HepG2 (cell line): ENCODE measurements at regions not wholly inside any gene's neighbourhood (a gene's known extent, or its start where the extent isn't known, plus 50 kb on each side); places are given as distances from the start of the nearest gene placed in this dataset.

ENCODE experiments used
- ATAC-seq: fragments of 200-7000 bp; cut with Tn5 transposase; 3 replicates; pipeline ENCODE4 v1.9.1; 2020; ENCODE audit warnings: mild to moderate bottlenecking, moderate library complexity
- BruUV-seq: library from RNA; stranded (reverse); fragments of 400-500 nt; replicated peaks from 2 replicates; lab custom pipeline; 2021; lab: Mats Ljungman, UMichigan
- CTCF ChIA-PET: fragments of 300-600 bp; formaldehyde crosslinking; extraction: SDS; loops from one replicate; lab custom pipeline; 2021; ENCODE audit warnings: low total read pairs, inconsistent platforms, low intra/inter-chr PET ratio; lab: Yijun Ruan, JAX
- POLR2A ChIA-PET: fragments of 350-600 bp; sonication (Branson Sonifier 250); formaldehyde crosslinking; loops from one replicate; lab custom pipeline; 2020; ENCODE audit warnings: antibody characterized with exemption, inconsistent platforms; lab: Yijun Ruan, JAX
- DNase-seq: peaks from one replicate; pipeline ENCODE4 v3.0.0-alpha.2; 2015; ENCODE audit warnings: low spot score
- FAIRE-seq: peaks from 3 replicates; lab custom pipeline; 2011; peaks lifted over from hg19 to GRCh38; lab: Jason Lieb, UNC
- H2AFZ ChIP-seq: one replicate; pipeline ENCODE4 v1.6.1; 2011; ENCODE audit warnings: low read length, inconsistent platforms
- H3K27ac ChIP-seq: fragments of 300-600 bp; 3 replicates; pipeline ENCODE4 v1.8.0; 2011; ENCODE audit warnings: mixed run types, mild to moderate bottlenecking, mixed read lengths, low read length, inconsistent platforms; ENCODE audit not compliant: insufficient read depth; ENCODE audit errors: extremely low read length
- H3K27me3 ChIP-seq, 2 experiments: fragments of 200-600 bp in 1 of 2; 2 replicates in 1 of 2; 3 replicates in 1 of 2; pipeline versions ENCODE4 v1.6.0 to v1.8.0; 2011; ENCODE audit warnings: low read length in 2 of 2, mild to moderate bottlenecking in 2 of 2, moderate library complexity in 2 of 2, inconsistent platforms in 1 of 2; ENCODE audit not compliant: insufficient read depth in 2 of 2, control insufficient read depth in 1 of 2
- H3K36me3 ChIP-seq, 2 experiments: fragments of 200-600 bp in 1 of 2; replicated peaks in 1 of 2; 2 replicates in 1 of 2; 3 replicates in 1 of 2; pipeline versions ENCODE4 v1.5.1 to v1.8.0; 2011; ENCODE audit warnings: low read length in 2 of 2, inconsistent platforms in 1 of 2; ENCODE audit not compliant: insufficient read depth in 2 of 2, control insufficient read depth in 1 of 2
- H3K4me1 ChIP-seq: 2 replicates; pipeline ENCODE4 v1.5.1; 2012; ENCODE audit warnings: low read length, inconsistent platforms; ENCODE audit not compliant: insufficient read depth
- H3K4me2 ChIP-seq: 2 replicates; pipeline ENCODE4 v1.6.0; 2011; ENCODE audit warnings: low read depth, low read length, inconsistent platforms
- H3K4me3 ChIP-seq, 3 experiments: fragments of 200-600 bp in 1 of 3; sonication (generic), shearing (Covaris generic) in 1 of 3; replicated peaks in 1 of 3; 2 replicates each; pipeline ENCODE4 v1.5.1; 2011 to 2016; ENCODE audit warnings: low read length in 3 of 3, inconsistent platforms in 2 of 3, low read depth in 2 of 3, mild to moderate bottlenecking in 2 of 3, control low read depth in 1 of 3, mixed read lengths in 1 of 3; ENCODE audit not compliant: insufficient read depth in 1 of 3
- H3K79me2 ChIP-seq: one replicate; pipeline ENCODE4 v1.6.1; 2011; ENCODE audit warnings: low read length, inconsistent platforms; ENCODE audit not compliant: insufficient read depth
- H3K9ac ChIP-seq: 2 replicates; pipeline ENCODE4 v1.6.0; 2011; ENCODE audit warnings: mild to moderate bottlenecking, low read depth, low read length, inconsistent platforms; ENCODE audit not compliant: insufficient read depth
- H3K9me3 ChIP-seq: 2 replicates; pipeline ENCODE4 v1.5.1; 2012; ENCODE audit warnings: mild to moderate bottlenecking, low read length
- H4K20me1 ChIP-seq: 2 replicates; pipeline ENCODE4 v1.6.0; 2011; ENCODE audit warnings: inconsistent platforms, mild to moderate bottlenecking, low read length, moderate library complexity; ENCODE audit not compliant: insufficient read depth
- IKZF1 ChIP-seq: fragments of 450-650 bp; IDR thresholded peaks from 2 replicates; pipeline ENCODE4 v1.7.1; 2016
- MED8 ChIP-seq: sonication (generic); formaldehyde crosslinking; IDR thresholded peaks from 2 replicates; pipeline ENCODE4 v1.8.1; 2023; ENCODE audit warnings: mild to moderate bottlenecking, missing genetic modification reagents; ENCODE audit not compliant: insufficient replicate concordance
- MTF2 ChIP-seq: sonication (generic); formaldehyde crosslinking; IDR thresholded peaks from 2 replicates; pipeline ENCODE4 v1.5.0; 2020; ENCODE audit warnings: missing genetic modification reagents, borderline replicate concordance
- SNRNP70 ChIP-seq: fragments of 200-400 bp; formaldehyde crosslinking; IDR thresholded peaks from 2 replicates; pipeline ENCODE4 v1.6.1; 2017; ENCODE audit warnings: mild to moderate bottlenecking, low read depth, low read length, moderate library complexity
- ZFP36L1 ChIP-seq: sonication (generic); formaldehyde crosslinking; IDR thresholded peaks from 2 replicates; pipeline ENCODE4 v1.8.0; 2022; ENCODE audit warnings: mild to moderate bottlenecking, missing genetic modification reagents, moderate library complexity
- ZMYM4 ChIP-seq: sonication (generic); formaldehyde crosslinking; IDR thresholded peaks from 2 replicates; pipeline ENCODE4 v1.8.1; 2023; ENCODE audit warnings: mild to moderate bottlenecking, missing genetic modification reagents
- ZNF746 ChIP-seq: sonication (generic); formaldehyde crosslinking; IDR thresholded peaks from 2 replicates; pipeline ENCODE4 v1.8.0; 2022; ENCODE audit warnings: mild to moderate bottlenecking, missing genetic modification reagents
- WGBS: methylation state at CpG from one replicate; pipeline ENCODE4 v1.1.6; 2017; ENCODE audit warnings: low lambda C conversion rate; 5-methylcytosine and 5-hydroxymethylcytosine counted together
- in situ Hi-C: cut with HindIII; loops from 2 replicates; pipeline ENCODE4 v1.10.0; 2017; ENCODE audit warnings: low pct_unique_long_range_greater_than_20kb; ENCODE audit not compliant: extremely low pct_ligation_motif_present
- intact Hi-C: fragments of 100-400 bp; cut with micrococcal nuclease; formaldehyde crosslinking; loops from one replicate; pipeline ENCODE4 v1.10.0; 2022; ENCODE audit not compliant: unreplicated experiment
- TF ChIP-seq, protein P1 (sequence below): IDR thresholded peaks from 2 replicates; pipeline ENCODE4 v1.6.1; 2018; ENCODE audit warnings: missing genetic modification reagents, mild to moderate bottlenecking, missing compliant biosample characterization
- TF ChIP-seq, protein P2 (sequence below): sonication (generic); formaldehyde crosslinking; IDR thresholded peaks from 2 replicates; pipeline ENCODE4 v1.5.0; 2020; ENCODE audit warnings: mild to moderate bottlenecking, missing genetic modification reagents
- TF ChIP-seq, protein P3 (sequence below): IDR thresholded peaks from 2 replicates; pipeline ENCODE4 v1.6.1; 2016; ENCODE audit warnings: missing biosample characterization, missing genetic modification reagents, low read depth
- TF ChIP-seq, protein P4 (sequence below): IDR thresholded peaks from 2 replicates; pipeline ENCODE4 v1.6.1; 2012; ENCODE audit warnings: inconsistent platforms
- TF ChIP-seq, protein P5 (sequence below): sonication (generic); formaldehyde crosslinking; IDR thresholded peaks from 2 replicates; pipeline ENCODE4 v1.4.0; 2020; ENCODE audit warnings: missing genetic modification reagents
- TF ChIP-seq, protein P6 (sequence below): sonication (generic); formaldehyde crosslinking; IDR thresholded peaks from 2 replicates; pipeline ENCODE4 v1.4.0; 2020; ENCODE audit warnings: missing genetic modification reagents, mild to moderate bottlenecking, borderline replicate concordance

DNA sequence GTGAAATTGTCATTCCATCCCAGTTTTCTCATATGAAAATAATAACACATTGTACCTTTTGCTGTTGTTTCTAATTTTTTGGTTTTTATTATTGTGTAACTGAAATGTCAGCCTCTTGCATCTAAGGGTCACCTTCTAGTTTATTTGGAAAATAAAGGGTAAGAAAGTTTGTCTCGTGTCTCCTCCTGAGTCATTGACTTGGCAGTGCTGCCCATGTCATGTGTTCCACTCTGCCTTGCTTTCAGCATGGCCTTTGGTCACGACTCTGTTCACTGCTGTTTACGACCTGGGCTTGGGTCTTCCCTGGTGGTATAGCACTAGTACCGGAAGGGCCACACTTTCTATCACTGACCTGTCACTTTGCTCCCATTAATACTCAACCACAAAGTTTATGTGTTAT, 171.4 kb upstream of the RSPO3 start:
- Histone ChIP-seq H3K79me2 (no peaks in the 10 kb centered on the region), H3K27ac (no peak overlapping the region), H3K4me3 (no peak overlapping the region), H2AFZ (no peak overlapping the region), H3K36me3 (no peaks in the 10 kb centered on the region), H4K20me1 (no peaks in the 10 kb centered on the region), H3K9me3 (no peaks in the 10 kb centered on the region), H3K4me1 (no peaks in the 10 kb centered on the region), H3K9ac (no peak overlapping the region), H3K4me2 (no peak overlapping the region), H3K27me3 (peaks cover 0 to 3% of the 10 kb centered on the region in 2 experiments; a peak in 2 of 5 replicates)
- FAIRE-seq (no peak), DNase-seq (no peak), ATAC-seq (no peak)
- 26% methylated on average over 4 of the region's 4 CpGs for WGBS
- in situ Hi-C loops (no loop called here), intact Hi-C loops (no loop called here)
- CTCF ChIA-PET = no interaction called here
- no TSS peak for BruUV-seq
- POLR2A ChIA-PET = no interaction called here
- TF ChIP-seq, protein P1, sequence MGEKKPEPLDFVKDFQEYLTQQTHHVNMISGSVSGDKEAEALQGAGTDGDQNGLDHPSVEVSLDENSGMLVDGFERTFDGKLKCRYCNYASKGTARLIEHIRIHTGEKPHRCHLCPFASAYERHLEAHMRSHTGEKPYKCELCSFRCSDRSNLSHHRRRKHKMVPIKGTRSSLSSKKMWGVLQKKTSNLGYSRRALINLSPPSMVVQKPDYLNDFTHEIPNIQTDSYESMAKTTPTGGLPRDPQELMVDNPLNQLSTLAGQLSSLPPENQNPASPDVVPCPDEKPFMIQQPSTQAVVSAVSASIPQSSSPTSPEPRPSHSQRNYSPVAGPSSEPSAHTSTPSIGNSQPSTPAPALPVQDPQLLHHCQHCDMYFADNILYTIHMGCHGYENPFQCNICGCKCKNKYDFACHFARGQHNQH (CRISPR knock-in tag) = no peak
- TF ChIP-seq, protein P2, sequence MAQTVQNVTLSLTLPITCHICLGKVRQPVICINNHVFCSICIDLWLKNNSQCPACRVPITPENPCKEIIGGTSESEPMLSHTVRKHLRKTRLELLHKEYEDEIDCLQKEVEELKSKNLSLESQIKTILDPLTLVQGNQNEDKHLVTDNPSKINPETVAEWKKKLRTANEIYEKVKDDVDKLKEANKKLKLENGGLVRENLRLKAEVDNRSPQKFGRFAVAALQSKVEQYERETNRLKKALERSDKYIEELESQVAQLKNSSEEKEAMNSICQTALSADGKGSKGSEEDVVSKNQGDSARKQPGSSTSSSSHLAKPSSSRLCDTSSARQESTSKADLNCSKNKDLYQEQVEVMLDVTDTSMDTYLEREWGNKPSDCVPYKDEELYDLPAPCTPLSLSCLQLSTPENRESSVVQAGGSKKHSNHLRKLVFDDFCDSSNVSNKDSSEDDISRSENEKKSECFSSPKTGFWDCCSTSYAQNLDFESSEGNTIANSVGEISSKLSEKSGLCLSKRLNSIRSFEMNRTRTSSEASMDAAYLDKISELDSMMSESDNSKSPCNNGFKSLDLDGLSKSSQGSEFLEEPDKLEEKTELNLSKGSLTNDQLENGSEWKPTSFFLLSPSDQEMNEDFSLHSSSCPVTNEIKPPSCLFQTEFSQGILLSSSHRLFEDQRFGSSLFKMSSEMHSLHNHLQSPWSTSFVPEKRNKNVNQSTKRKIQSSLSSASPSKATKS = no peak
- TF ChIP-seq IKZF1 (no peak), ZFP36L1 (CRISPR knock-in tag) (no peak), ZMYM4 (CRISPR knock-in tag) (no peak), ZNF746 (no peak), MTF2 (CRISPR knock-in tag) (no peak), MED8 (CRISPR knock-in tag) (no peak), SNRNP70 (no peak)
- TF ChIP-seq, protein P3, sequence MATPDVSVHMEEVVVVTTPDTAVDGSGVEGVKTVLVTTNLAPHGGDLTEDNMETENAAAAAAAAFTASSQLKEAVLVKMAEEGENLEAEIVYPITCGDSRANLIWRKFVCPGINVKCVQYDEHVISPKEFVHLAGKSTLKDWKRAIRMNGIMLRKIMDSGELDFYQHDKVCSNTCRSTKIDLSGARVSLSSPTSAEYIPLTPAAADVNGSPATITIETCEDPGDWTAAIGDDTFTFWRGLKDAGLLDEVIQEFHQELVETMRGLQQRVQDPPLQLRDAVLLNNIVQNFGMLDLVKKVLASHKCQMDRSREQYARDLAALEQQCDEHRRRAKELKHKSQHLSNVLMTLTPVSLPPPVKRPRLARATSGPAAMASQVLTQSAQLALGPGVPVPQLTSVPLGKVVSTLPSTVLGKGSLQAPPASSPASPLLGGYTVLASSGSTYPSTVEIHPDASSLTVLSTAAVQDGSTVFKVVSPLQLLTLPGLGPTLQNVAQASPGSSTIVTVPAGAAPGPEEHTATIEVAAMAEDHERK = no peak
- TF ChIP-seq, protein P4, sequence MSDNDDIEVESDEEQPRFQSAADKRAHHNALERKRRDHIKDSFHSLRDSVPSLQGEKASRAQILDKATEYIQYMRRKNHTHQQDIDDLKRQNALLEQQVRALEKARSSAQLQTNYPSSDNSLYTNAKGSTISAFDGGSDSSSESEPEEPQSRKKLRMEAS = no peak
- TF ChIP-seq, protein P5, sequence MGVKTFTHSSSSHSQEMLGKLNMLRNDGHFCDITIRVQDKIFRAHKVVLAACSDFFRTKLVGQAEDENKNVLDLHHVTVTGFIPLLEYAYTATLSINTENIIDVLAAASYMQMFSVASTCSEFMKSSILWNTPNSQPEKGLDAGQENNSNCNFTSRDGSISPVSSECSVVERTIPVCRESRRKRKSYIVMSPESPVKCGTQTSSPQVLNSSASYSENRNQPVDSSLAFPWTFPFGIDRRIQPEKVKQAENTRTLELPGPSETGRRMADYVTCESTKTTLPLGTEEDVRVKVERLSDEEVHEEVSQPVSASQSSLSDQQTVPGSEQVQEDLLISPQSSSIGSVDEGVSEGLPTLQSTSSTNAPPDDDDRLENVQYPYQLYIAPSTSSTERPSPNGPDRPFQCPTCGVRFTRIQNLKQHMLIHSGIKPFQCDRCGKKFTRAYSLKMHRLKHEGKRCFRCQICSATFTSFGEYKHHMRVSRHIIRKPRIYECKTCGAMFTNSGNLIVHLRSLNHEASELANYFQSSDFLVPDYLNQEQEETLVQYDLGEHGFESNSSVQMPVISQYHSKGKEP (CRISPR knock-in tag) = no peak
- TF ChIP-seq, protein P6, sequence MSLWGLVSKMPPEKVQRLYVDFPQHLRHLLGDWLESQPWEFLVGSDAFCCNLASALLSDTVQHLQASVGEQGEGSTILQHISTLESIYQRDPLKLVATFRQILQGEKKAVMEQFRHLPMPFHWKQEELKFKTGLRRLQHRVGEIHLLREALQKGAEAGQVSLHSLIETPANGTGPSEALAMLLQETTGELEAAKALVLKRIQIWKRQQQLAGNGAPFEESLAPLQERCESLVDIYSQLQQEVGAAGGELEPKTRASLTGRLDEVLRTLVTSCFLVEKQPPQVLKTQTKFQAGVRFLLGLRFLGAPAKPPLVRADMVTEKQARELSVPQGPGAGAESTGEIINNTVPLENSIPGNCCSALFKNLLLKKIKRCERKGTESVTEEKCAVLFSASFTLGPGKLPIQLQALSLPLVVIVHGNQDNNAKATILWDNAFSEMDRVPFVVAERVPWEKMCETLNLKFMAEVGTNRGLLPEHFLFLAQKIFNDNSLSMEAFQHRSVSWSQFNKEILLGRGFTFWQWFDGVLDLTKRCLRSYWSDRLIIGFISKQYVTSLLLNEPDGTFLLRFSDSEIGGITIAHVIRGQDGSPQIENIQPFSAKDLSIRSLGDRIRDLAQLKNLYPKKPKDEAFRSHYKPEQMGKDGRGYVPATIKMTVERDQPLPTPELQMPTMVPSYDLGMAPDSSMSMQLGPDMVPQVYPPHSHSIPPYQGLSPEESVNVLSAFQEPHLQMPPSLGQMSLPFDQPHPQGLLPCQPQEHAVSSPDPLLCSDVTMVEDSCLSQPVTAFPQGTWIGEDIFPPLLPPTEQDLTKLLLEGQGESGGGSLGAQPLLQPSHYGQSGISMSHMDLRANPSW (CRISPR knock-in tag) = no peak
